ENCODE measurements at regions not wholly inside any gene's neighbourhood (a gene's known extent, or its start where the extent isn't known, plus 50 kb on each side); places are given as distances from the start of the nearest gene placed in this dataset.

GRCh38 chr5:71825992-71826391, 106.9 kb downstream of the CARTPT start:
- no peak for DNase-seq

GRCh38 chr5:71828291-71829040, 109.4 kb downstream of the CARTPT start:
- peak; percentile 77 for DNase-seq

- no peak for DNase-seq
These were observed 110.1 kb downstream of the CARTPT start for GRCh38 chr5:71829206-71829605.

- peak; percentile 78 for DNase-seq
These were observed 111.8 kb downstream of the CARTPT start for GRCh38 chr5:71830681-71831539.

- DNase-seq: no peak
These were observed 114.0 kb downstream of the CARTPT start for GRCh38 chr5:71832812-71833715.

- DNase-seq: no peak
These were observed 115.5 kb downstream of the CARTPT start for GRCh38 chr5:71834601-71835000.

GRCh38 chr5:71836084-71836483, 117.0 kb downstream of the CARTPT start:
- peak; percentile 48 for DNase-seq

GRCh38 chr5:71836559-71837112, 117.6 kb downstream of the CARTPT start:
- DNase-seq: peak; percentile 49

- no peak for DNase-seq
These were observed 119.2 kb downstream of the CARTPT start for GRCh38 chr5:71838286-71838685.

GRCh38 chr5:71839096-71839884, 120.2 kb downstream of the CARTPT start:
- DNase-seq: no peak

GRCh38 chr5:71841107-71841506, 122.0 kb downstream of the CARTPT start:
- no peak for DNase-seq

- no peak for DNase-seq
These were observed 124.0 kb downstream of the CARTPT start for GRCh38 chr5:71843111-71843510.

- DNase-seq: no peak
These were observed 125.8 kb downstream of the CARTPT start for GRCh38 chr5:71844862-71845261.

- DNase-seq: no peak
These were observed 140.4 kb downstream of the CARTPT start for GRCh38 chr5:71859515-71859914.

- DNase-seq: no peak
These were observed 141.0 kb downstream of the CARTPT start for GRCh38 chr5:71860048-71860447.

- DNase-seq: no peak
These were observed 142.6 kb downstream of the CARTPT start for GRCh38 chr5:71861682-71862081.

GRCh38 chr5:71862087-71862486, 143.0 kb downstream of the CARTPT start:
- DNase-seq: no peak

GRCh38 chr5:71862507-71863060, 143.5 kb downstream of the CARTPT start:
- DNase-seq: no peak

GRCh38 chr5:71864730-71865601, 145.9 kb downstream of the CARTPT start:
- peak; percentile 16 for DNase-seq

- no peak for DNase-seq
These were observed 146.7 kb downstream of the CARTPT start for GRCh38 chr5:71865665-71866320.
